ENCODE measurements at regions not wholly inside any gene's neighbourhood (a gene's known extent, or its start where the extent isn't known, plus 50 kb on each side); places are given as distances from the start of the nearest gene placed in this dataset.

DNA sequence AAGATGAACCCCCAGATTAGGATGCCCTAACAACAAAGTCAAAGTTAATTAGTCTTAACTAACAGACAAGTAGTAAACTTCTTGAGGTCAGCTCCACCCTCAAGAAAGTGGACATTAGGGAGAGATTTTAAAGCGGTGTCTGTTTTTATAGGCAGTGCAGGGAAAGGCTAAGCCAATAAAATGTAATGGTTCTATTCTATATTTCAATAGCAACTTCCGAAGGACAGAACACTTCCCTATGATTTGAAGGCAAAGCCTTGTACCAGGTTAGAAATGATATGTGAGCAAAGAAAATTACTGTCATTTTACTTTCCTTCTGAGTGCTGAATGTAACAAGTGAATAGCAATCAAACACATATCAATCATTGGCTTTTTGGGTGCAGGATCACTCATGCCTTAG is 455.2 kb downstream of the ISL1 start:
- Histone ChIP-seq H3K36me3 (ENCODE audit: low read depth) (no peaks in the 10 kb centered on the region), H4K20me1 (ENCODE audit: insufficient read depth) (no peaks in the 10 kb centered on the region), H3K9me2 (ENCODE audit: insufficient read depth) (no peaks in the 10 kb centered on the region), H3K79me2 (ENCODE audit: insufficient read depth) (no peaks in the 10 kb centered on the region), H3K27ac (no peak overlapping the region), H3K4me3 (no peak overlapping the region), H3K4me1 (ENCODE audit: insufficient read depth) (no peaks in the 10 kb centered on the region), H2AFZ (no peak overlapping the region), H3K4me2 (ENCODE audit: unreplicated experiment) (no peak overlapping the region), H3F3A (ENCODE audit: insufficient read depth) (no peaks in the 10 kb centered on the region), H3K9me3 (ENCODE audit: low read depth) (no peaks in the 10 kb centered on the region), H3K27me3 (replicated peaks; ENCODE audit: insufficient read depth) (no peaks in the 10 kb centered on the region), H3K9ac (no peak overlapping the region)
- no peak for TF ChIP-seq EZH2 (IDR thresholded peaks at IDR 0.05; ENCODE audit: insufficient read depth, poor library complexity, severe bottlenecking)
- TF ChIP-seq EZH2phosphoT487 (IDR thresholded peaks at IDR 0.05; ENCODE audit: insufficient read depth, low read depth): no peak
- WGBS, 2 experiments (ENCODE audit: low coverage in 1 of 2, low lambda C conversion rate in 2 of 2, missing lambda C conversion rate in 2 of 2): 13 to 21% methylated on average over 2 of the region's 2 CpGs
- DNase-seq: no peak
- in situ Hi-C loops (cut with MboI): no loop called here

GRCh38 chr5:51843893-51844292 is 460.6 kb downstream of the ISL1 start:
- 33 to 45% methylated on average over 7 of the region's 7 CpGs for whole genome bisulfite sequencing, 2 experiments (ENCODE audit: low coverage in 1 of 2, low lambda C conversion rate in 2 of 2, missing lambda C conversion rate in 2 of 2)
- no peak overlapping the region for H3K4me3 ChIP-seq
- no peaks in the 10 kb centered on the region for H3F3A ChIP-seq (ENCODE audit: insufficient read depth)
- H3K9me2 ChIP-seq (ENCODE audit: insufficient read depth): no peaks in the 10 kb centered on the region
- no peak for DNase-seq
- H4K20me1 ChIP-seq (ENCODE audit: insufficient read depth): no peaks in the 10 kb centered on the region
- H3K36me3 ChIP-seq (ENCODE audit: low read depth): no peaks in the 10 kb centered on the region
- H3K27me3 ChIP-seq (replicated peaks; ENCODE audit: insufficient read depth): no peaks in the 10 kb centered on the region
- H3K9ac ChIP-seq: no peak overlapping the region
- in situ Hi-C loops (cut with MboI): no loop called here
- no peak overlapping the region for H2AFZ ChIP-seq
- H3K4me1 ChIP-seq (ENCODE audit: insufficient read depth): no peaks in the 10 kb centered on the region
- H3K79me2 ChIP-seq (ENCODE audit: insufficient read depth): no peaks in the 10 kb centered on the region
- TF ChIP-seq EZH2phosphoT487 (IDR thresholded peaks at IDR 0.05; ENCODE audit: insufficient read depth, low read depth) (no peak), EZH2 (IDR thresholded peaks at IDR 0.05; ENCODE audit: insufficient read depth, poor library complexity, severe bottlenecking) (no peak)
- no peak overlapping the region for H3K4me2 ChIP-seq (ENCODE audit: unreplicated experiment)
- no peaks in the 10 kb centered on the region for H3K9me3 ChIP-seq (ENCODE audit: low read depth)
- no peak overlapping the region for H3K27ac ChIP-seq

DNA sequence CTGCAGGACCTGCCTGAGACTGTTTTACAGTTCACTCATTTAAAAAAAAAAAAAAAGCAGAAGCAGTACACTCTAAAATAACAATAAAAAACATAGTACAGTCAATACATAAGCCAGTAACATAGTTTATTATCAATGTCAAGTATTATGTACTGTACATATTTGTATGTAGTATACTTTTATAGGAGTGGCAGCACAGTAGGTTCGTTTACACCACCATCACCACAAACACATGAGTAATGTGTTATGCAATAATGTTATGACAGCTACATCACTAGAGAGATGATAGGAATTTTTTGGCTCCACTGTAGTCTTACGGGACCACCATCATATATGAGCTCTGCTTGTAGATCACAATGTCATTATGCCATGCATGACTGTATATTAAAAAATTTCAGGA is 462.8 kb downstream of the ISL1 start:
- WGBS, 2 experiments (ENCODE audit: low coverage in 1 of 2, low lambda C conversion rate in 2 of 2, missing lambda C conversion rate in 2 of 2): 15 to 28% methylated on average over 2 of the region's 2 CpGs
- H3K4me1 ChIP-seq (ENCODE audit: insufficient read depth): no peaks in the 10 kb centered on the region
- no peak overlapping the region for H3K27ac ChIP-seq
- no peaks in the 10 kb centered on the region for H4K20me1 ChIP-seq (ENCODE audit: insufficient read depth)
- in situ Hi-C loops (cut with MboI): no loop called here
- H3K4me2 ChIP-seq (ENCODE audit: unreplicated experiment): no peak overlapping the region
- no peaks in the 10 kb centered on the region for H3K36me3 ChIP-seq (ENCODE audit: low read depth)
- no peak overlapping the region for H3K9ac ChIP-seq
- no peak for DNase-seq
- no peak overlapping the region for H2AFZ ChIP-seq
- no peaks in the 10 kb centered on the region for H3K9me2 ChIP-seq (ENCODE audit: insufficient read depth)
- no peaks in the 10 kb centered on the region for H3F3A ChIP-seq (ENCODE audit: insufficient read depth)
- no peaks in the 10 kb centered on the region for H3K27me3 ChIP-seq (replicated peaks; ENCODE audit: insufficient read depth)
- no peak overlapping the region for H3K4me3 ChIP-seq
- H3K9me3 ChIP-seq (ENCODE audit: low read depth): no peaks in the 10 kb centered on the region
- no peaks in the 10 kb centered on the region for H3K79me2 ChIP-seq (ENCODE audit: insufficient read depth)
- TF ChIP-seq EZH2 (IDR thresholded peaks at IDR 0.05; ENCODE audit: insufficient read depth, poor library complexity, severe bottlenecking): no peak
- no peak for TF ChIP-seq EZH2phosphoT487 (IDR thresholded peaks at IDR 0.05; ENCODE audit: insufficient read depth, low read depth)

DNA sequence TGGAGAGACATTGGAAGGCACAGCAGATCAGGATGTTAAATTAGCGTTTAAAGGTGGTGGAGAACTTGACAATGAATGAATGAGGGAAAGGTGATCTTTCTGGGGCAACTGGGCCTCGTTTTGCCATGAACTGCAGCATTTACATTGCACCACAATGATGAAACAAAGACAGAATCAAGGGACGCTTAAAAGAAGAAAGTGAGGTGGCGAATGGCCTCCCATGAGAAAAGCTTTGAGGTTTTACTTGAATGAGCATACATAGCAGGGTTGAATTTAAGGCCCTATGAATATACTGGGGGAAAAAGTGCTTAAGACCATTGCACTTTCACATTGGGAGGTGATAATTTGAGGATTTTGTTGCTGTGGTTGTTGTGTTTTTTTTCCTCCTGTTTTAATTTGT is 476.4 kb downstream of the ISL1 start:
- no peaks in the 10 kb centered on the region for H3K4me1 ChIP-seq (ENCODE audit: insufficient read depth)
- in situ Hi-C loops (cut with MboI): no loop called here
- WGBS, 2 experiments (ENCODE audit: low coverage in 1 of 2, low lambda C conversion rate in 2 of 2, missing lambda C conversion rate in 2 of 2): 15 to 18% methylated on average over 4 of the region's 4 CpGs

DNA sequence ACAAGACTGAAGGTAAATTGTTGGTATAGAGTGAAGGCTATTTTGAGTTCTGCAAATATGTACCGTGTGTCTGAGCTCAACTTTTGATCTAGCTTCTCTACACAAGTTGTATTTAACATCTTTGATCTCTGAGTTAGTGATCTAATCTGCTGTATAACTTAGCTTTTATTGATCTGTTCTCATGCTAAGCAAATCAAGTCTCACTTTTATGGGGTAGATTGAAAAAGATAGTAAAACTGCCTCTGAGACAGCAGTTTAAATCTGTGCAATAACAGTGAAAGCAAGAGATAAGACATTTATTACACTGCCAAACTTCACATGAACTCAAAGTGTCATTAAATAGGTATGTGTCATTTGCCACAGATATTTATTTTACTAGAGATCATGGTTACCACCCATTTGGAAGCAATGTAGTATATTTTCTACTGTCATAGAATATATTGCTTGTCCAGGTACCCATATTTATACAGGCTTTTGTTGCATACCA is 477.3 kb downstream of the ISL1 start:
- no peak overlapping the region for H3K27ac ChIP-seq
- H3K9me3 ChIP-seq (ENCODE audit: low read depth): no peaks in the 10 kb centered on the region
- no peaks in the 10 kb centered on the region for H3K79me2 ChIP-seq (ENCODE audit: insufficient read depth)
- no peaks in the 10 kb centered on the region for H3F3A ChIP-seq (ENCODE audit: insufficient read depth)
- H3K36me3 ChIP-seq (ENCODE audit: low read depth): no peaks in the 10 kb centered on the region
- H3K9ac ChIP-seq: no peak overlapping the region
- no peak for DNase-seq
- no peak overlapping the region for H3K4me3 ChIP-seq
- no peak for TF ChIP-seq EZH2phosphoT487 (IDR thresholded peaks at IDR 0.05; ENCODE audit: insufficient read depth, low read depth)
- no peak for TF ChIP-seq EZH2 (IDR thresholded peaks at IDR 0.05; ENCODE audit: insufficient read depth, poor library complexity, severe bottlenecking)
- H3K9me2 ChIP-seq (ENCODE audit: insufficient read depth): no peaks in the 10 kb centered on the region
- H2AFZ ChIP-seq: no peak overlapping the region
- H3K4me1 ChIP-seq (ENCODE audit: insufficient read depth): no peaks in the 10 kb centered on the region
- 10 to 13% methylated on average over 1 of the region's 1 CpG for WGBS, 2 experiments (ENCODE audit: low coverage in 1 of 2, low lambda C conversion rate in 2 of 2, missing lambda C conversion rate in 2 of 2)
- in situ Hi-C loops (cut with MboI): no loop called here
- no peak overlapping the region for H3K4me2 ChIP-seq (ENCODE audit: unreplicated experiment)
- no peaks in the 10 kb centered on the region for H4K20me1 ChIP-seq (ENCODE audit: insufficient read depth)
- no peaks in the 10 kb centered on the region for H3K27me3 ChIP-seq (replicated peaks; ENCODE audit: insufficient read depth)

More for the DNA sequence above, 476.4 kb downstream of the ISL1 start:
- Histone ChIP-seq H3K79me2 (ENCODE audit: insufficient read depth) (no peaks in the 10 kb centered on the region), H3K9me3 (ENCODE audit: low read depth) (no peaks in the 10 kb centered on the region), H3K4me3 (no peak overlapping the region), H3K4me2 (ENCODE audit: unreplicated experiment) (no peak overlapping the region), H3K9me2 (ENCODE audit: insufficient read depth) (no peaks in the 10 kb centered on the region), H4K20me1 (ENCODE audit: insufficient read depth) (no peaks in the 10 kb centered on the region), H3K36me3 (ENCODE audit: low read depth) (no peaks in the 10 kb centered on the region), H3K27me3 (replicated peaks; ENCODE audit: insufficient read depth) (no peaks in the 10 kb centered on the region), H2AFZ (no peak overlapping the region), H3K9ac (no peak overlapping the region), H3F3A (ENCODE audit: insufficient read depth) (no peaks in the 10 kb centered on the region), H3K27ac (no peak overlapping the region)
- TF ChIP-seq EZH2 (IDR thresholded peaks at IDR 0.05; ENCODE audit: insufficient read depth, poor library complexity, severe bottlenecking) (no peak), EZH2phosphoT487 (IDR thresholded peaks at IDR 0.05; ENCODE audit: insufficient read depth, low read depth) (no peak)
- no peak for DNase-seq

All from GM23248 (cell line).